HG03095 (cell line): ENCODE measurements at regions not wholly inside any gene's neighbourhood (a gene's known extent, or its start where the extent isn't known, plus 50 kb on each side); places are given as distances from the start of the nearest gene placed in this dataset.

ENCODE experiments used
- ATAC-seq: cut with Tn5 transposase; IDR thresholded peaks from one replicate; pipeline ENCODE4 v1.9.1; 2021; ENCODE audit warnings: moderate library complexity; ENCODE audit not compliant: unreplicated experiment

- no peak for ATAC-seq
Measured at GRCh38 chr2:146229508-146230155, 1615.2 kb upstream of the ACVR2A start.

GRCh38 chr2:146228466-146229058, 1616.3 kb upstream of the ACVR2A start:
- peak; percentile 55 for ATAC-seq

DNA sequence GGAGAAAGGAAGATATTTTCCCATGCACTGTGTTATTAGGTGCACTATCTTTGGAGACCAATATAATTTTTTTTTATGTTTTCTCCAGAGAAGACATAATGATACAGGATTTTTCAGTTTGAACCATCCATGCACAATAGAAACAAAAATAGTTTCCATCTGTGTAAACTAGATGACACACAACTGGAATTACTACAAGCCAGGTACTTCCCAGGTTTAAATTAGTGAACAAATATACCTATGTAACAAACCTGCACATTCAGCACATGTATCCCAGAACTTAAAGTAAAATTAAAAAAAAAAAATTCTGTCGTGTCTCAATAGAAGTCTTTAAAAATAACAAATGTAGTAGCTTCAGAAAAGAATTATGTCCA, 1616.8 kb upstream of the ACVR2A start:
- ATAC-seq = no peak

- no peak for ATAC-seq
Measured at GRCh38 chr2:146227152-146228019, 1617.4 kb upstream of the ACVR2A start.

GRCh38 chr2:146226077-146226476, 1618.8 kb upstream of the ACVR2A start:
- no peak for ATAC-seq

GRCh38 chr2:146221826-146222225, 1623.0 kb upstream of the ACVR2A start:
- no peak for ATAC-seq

DNA sequence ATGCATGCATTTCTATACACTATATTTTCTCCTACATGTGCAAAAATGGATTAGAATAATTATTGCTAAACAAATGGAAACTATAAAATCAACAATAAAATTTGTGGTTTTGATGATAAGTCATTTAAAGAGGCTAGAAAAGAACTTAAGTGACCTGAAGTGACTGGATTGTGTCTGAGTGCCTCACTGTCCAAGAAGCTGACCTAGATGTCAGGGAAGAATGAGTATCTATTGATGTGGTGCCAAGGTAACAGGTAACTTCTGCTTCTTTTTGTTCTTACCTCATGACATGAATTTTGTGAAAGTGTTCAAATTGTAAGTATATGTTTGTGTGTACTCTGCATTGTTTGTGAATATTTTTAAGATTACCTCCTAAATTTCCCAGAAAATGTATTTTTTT, 1623.9 kb upstream of the ACVR2A start:
- no peak for ATAC-seq

GRCh38 chr2:146214394-146214929, 1630.4 kb upstream of the ACVR2A start:
- ATAC-seq = no peak

- no peak for ATAC-seq
Measured at GRCh38 chr2:146213674-146214073, 1631.2 kb upstream of the ACVR2A start.

DNA sequence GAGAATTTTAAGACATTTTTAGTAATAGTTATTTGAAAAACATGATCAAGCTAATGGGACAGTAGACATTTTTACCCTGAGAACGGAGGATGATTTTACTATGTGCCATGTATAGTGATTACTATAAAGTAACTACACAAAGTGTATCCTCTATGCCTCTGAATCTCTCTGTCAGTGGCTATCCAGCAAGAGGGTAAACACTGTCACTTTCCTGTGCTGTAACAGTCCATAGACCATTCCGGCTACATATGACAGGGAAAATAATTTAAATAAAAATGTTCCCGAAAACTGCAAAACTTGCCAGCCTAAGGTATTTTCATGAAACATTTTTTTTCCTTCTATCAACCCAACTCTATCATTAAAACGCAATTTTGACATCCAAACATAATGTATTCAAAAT, 1632.2 kb upstream of the ACVR2A start:
- ATAC-seq = no peak

GRCh38 chr2:146209842-146210275, 1635.0 kb upstream of the ACVR2A start:
- ATAC-seq = no peak

- ATAC-seq = no peak
Measured at GRCh38 chr2:146207901-146208300, 1636.9 kb upstream of the ACVR2A start.

DNA sequence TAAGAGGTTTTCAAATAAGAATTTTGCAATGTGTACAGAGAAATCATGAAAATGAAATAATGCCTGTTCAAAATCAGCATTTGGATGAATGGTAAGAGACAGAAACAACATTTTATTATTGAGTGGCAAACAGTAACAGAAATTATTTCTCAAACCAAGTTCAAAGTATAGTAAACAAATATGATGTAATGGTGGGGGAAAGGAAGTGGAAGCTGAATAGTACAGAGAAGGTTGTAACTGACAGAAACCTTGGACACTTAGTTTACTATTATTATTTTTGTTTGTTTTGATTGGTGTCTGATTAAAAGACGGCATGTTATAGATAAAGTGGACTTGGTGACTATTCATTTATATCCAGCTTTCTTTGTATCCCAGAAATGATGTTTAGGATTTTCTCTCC, 1637.4 kb upstream of the ACVR2A start:
- no peak for ATAC-seq

- no peak for ATAC-seq
Measured at GRCh38 chr2:146203064-146203624, 1641.7 kb upstream of the ACVR2A start.

DNA sequence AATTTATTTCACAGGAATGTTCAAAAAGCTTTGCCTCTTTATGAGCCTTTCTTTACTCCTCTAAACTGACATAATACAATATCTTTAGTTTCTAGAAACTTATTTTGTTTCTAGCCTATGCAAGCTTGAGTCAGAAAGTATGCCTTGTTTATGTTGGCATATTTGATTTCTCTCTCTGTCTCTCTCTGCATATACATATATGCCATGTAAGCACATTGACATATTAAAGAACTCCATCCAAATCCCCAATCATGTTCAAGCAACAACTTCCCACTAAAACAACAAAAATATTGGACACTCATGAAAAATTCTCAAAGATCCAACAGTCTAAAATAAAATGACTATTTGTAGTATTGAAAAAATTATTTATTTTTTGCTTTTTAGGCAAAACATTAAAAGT, 1651.2 kb upstream of the ACVR2A start:
- no peak for ATAC-seq

GRCh38 chr2:146189541-146189940, 1655.3 kb upstream of the ACVR2A start:
- no peak for ATAC-seq

DNA sequence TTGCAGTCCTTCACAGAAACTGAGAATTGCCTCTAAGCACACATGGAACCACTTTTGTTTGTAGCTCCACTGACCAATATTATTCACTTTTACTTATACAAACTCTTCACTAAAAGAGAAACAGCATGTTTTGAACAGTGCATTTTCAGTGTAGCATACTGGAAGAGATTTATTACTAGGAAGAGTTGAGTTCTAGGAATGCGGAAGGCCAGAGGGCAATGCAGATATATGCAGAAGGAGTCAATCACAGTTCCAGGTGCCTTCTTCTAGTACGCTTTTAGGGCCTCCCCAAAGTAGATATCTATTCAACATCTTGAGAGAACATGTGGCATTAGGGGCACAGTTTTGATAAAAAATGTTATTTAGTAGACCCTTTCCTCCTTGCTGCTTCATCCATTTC, 1654.0 kb upstream of the ZEB2 start:
- ATAC-seq = no peak

DNA sequence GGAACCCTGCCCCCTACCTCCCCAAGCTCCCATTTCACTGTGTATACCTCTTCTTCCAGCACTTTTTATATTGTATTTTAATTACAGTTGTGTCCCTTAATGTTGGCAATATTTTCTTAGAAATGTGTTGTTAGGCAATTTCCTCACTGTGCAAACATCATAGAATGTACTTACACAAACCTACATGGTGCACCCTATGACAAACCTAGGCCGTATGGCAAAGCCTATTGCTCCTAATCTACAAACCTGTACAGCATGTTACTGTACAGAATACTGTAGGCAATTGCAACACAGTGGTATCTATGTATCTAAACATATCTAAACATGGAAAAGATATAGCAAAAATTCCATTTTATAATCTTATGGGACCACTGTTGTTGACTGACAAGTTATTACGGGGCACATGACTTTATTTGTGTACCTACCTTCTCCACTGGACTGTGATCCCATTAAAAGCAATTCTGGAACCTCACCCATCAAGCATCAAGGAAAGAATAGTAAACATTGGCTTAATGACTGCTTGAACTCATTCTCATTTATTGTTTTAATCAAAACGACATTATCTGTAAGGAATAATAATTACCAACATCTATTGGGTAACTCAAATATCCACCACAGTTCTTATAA, 1641.5 kb upstream of the ZEB2 start:
- ATAC-seq = no peak

DNA sequence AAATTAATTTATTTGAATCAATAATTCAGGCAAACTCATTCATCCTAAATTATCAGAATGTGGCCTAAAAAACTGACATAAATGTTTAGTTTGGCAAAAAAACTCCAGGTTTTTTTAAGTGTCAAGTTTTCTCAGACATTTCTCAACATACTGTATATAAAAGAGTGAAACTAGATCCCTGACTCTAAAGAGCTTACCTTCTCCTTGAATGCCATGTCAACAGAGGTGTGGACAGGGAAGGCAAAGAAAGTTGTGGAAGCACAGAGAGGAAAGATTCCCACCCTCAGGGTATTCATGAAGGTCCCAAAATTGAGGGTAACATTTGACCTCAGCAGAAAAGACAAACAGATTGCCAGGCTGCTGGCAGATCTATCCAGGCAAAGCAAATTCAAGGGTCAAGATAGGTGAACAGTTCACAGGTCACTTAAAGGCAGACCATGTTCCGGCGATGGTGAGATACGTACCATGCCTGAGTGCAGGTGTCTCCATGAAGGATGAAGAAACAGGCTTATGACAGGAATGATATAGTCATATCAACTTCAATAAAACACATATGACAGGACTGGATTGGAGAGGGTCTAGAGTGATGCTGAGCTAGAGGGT, 1638.3 kb upstream of the ZEB2 start:
- ATAC-seq = no peak

GRCh38 chr2:146147448-146148012, 1627.6 kb upstream of the ZEB2 start:
- ATAC-seq = no peak
